ENCODE measurements at regions not wholly inside any gene's neighbourhood (a gene's known extent, or its start where the extent isn't known, plus 50 kb on each side); places are given as distances from the start of the nearest gene placed in this dataset.
"Not testable (repeated sequence)": the region's sequence is repeated elsewhere in the genome, so short reads cannot be mapped to it uniquely, and the experiment has no call there.

GRCh38 chr14:106327234-106327633, 800.9 kb downstream of the TMEM121 start:
- DNase-seq (ENCODE audit: low read depth) = no peak
- no peak for TF ChIP-seq CTCF (IDR thresholded peaks at IDR 0.05; ENCODE audit: control insufficient read depth, insufficient read depth, low read depth, low read length, missing control alignments)
- H3K4me3 ChIP-seq (ENCODE audit: control insufficient read depth, low read depth, low read length) = no peak overlapping the region

- not testable (repeated sequence) for H3K4me3 ChIP-seq (ENCODE audit: control insufficient read depth, low read depth, low read length); DNase-seq (ENCODE audit: low read depth)
Measured at GRCh38 chr14:106327702-106328353, 801.4 kb downstream of the TMEM121 start.

GRCh38 chr14:106329243-106329642, 802.9 kb downstream of the TMEM121 start:
- not testable (repeated sequence) for H3K4me3 ChIP-seq (ENCODE audit: control insufficient read depth, low read depth, low read length)

GRCh38 chr14:106329987-106330774, 803.8 kb downstream of the TMEM121 start:
- H3K4me3 ChIP-seq (ENCODE audit: control insufficient read depth, low read depth, low read length); DNase-seq (ENCODE audit: low read depth): not testable (repeated sequence)

More at GRCh38 chr14:106329243-106329642, 802.9 kb downstream of the TMEM121 start:
- not testable (repeated sequence) for DNase-seq (ENCODE audit: low read depth)

- not testable (repeated sequence) for H3K4me3 ChIP-seq (ENCODE audit: control insufficient read depth, low read depth, low read length); DNase-seq (ENCODE audit: low read depth)
Measured at GRCh38 chr14:106334428-106335109, 808.2 kb downstream of the TMEM121 start.

- H3K4me3 ChIP-seq (ENCODE audit: control insufficient read depth, low read depth, low read length); DNase-seq (ENCODE audit: low read depth): not testable (repeated sequence)
Measured at GRCh38 chr14:106335110-106335429, 808.7 kb downstream of the TMEM121 start.

GRCh38 chr14:106338775-106339174, 812.4 kb downstream of the TMEM121 start:
- not testable (repeated sequence) for DNase-seq (ENCODE audit: low read depth); H3K4me3 ChIP-seq (ENCODE audit: control insufficient read depth, low read depth, low read length)

- not testable (repeated sequence) for DNase-seq (ENCODE audit: low read depth); H3K4me3 ChIP-seq (ENCODE audit: control insufficient read depth, low read depth, low read length)
Measured at GRCh38 chr14:106340658-106341057, 814.3 kb downstream of the TMEM121 start.

- not testable (repeated sequence) for H3K4me3 ChIP-seq (ENCODE audit: control insufficient read depth, low read depth, low read length); DNase-seq (ENCODE audit: low read depth)
Measured at GRCh38 chr14:106341161-106341560, 814.8 kb downstream of the TMEM121 start.

- no peak overlapping the region for H3K4me3 ChIP-seq (ENCODE audit: control insufficient read depth, low read depth, low read length)
- TF ChIP-seq CTCF (IDR thresholded peaks at IDR 0.05; ENCODE audit: control insufficient read depth, insufficient read depth, low read depth, low read length, missing control alignments) = no peak
- no peak for DNase-seq (ENCODE audit: low read depth)
Measured at GRCh38 chr14:106343626-106344025, 817.2 kb downstream of the TMEM121 start.

GRCh38 chr14:106344065-106344614, 817.8 kb downstream of the TMEM121 start:
- not testable (repeated sequence) for DNase-seq (ENCODE audit: low read depth); H3K4me3 ChIP-seq (ENCODE audit: control insufficient read depth, low read depth, low read length)

- DNase-seq (ENCODE audit: low read depth); H3K4me3 ChIP-seq (ENCODE audit: control insufficient read depth, low read depth, low read length): not testable (repeated sequence)
Measured at GRCh38 chr14:106344791-106345479, 818.6 kb downstream of the TMEM121 start.
